Activated T-cell treated with anti-CD3 and anti-CD28 coated beads for 48 hours (primary cell): ENCODE measurements at regions not wholly inside any gene's neighbourhood (a gene's known extent, or its start where the extent isn't known, plus 50 kb on each side); places are given as distances from the start of the nearest gene placed in this dataset.

ENCODE experiments used
- DNase-seq: peaks from one replicate; pipeline ENCODE4 v3.0.0-alpha.2; 2020; ENCODE audit warnings: low read depth

DNA sequence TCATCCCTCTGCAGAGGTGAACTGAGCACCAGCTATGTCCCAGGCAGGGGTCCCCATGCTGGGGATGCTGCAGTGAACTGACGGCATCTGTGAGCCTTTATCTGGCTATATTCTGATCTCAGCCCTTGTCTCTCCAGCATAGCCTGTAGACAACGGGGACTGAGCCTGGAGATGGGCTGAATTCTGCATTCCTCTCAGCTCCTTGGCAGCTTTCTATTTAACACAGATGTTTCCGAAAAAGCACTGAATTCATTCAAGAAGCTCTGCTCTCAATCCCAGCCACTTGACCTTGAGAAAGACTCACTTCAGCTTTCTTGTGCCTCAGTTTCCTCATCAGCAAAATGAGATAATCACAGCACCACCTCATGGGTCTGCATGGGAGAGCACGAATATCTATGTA, 204.4 kb upstream of the PMEPA1 start:
- no peak for DNase-seq

GRCh38 chr20:57913156-57913930, 203.5 kb upstream of the PMEPA1 start:
- no peak for DNase-seq

DNA sequence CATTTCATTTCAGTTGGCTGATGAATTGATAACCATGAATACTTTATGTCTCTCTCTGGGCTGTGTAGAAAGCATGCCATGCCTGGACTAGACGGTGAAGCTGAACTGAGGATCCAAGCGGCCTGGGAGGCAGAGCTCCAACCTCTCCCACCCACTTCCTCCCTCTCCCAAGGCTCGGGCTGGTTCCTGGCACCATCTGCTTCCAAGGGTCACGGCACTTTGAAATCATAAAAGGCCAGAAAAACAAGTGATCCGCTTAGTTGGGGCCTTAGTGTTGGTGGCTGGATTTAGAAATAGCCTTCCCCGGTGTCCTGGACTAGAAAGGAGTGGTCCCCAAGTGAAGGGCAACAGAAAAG, 202.4 kb upstream of the PMEPA1 start:
- no peak for DNase-seq

GRCh38 chr20:57911512-57912226, 201.9 kb upstream of the PMEPA1 start:
- no peak for DNase-seq

GRCh38 chr20:57910716-57911115, 200.9 kb upstream of the PMEPA1 start:
- no peak for DNase-seq

DNA sequence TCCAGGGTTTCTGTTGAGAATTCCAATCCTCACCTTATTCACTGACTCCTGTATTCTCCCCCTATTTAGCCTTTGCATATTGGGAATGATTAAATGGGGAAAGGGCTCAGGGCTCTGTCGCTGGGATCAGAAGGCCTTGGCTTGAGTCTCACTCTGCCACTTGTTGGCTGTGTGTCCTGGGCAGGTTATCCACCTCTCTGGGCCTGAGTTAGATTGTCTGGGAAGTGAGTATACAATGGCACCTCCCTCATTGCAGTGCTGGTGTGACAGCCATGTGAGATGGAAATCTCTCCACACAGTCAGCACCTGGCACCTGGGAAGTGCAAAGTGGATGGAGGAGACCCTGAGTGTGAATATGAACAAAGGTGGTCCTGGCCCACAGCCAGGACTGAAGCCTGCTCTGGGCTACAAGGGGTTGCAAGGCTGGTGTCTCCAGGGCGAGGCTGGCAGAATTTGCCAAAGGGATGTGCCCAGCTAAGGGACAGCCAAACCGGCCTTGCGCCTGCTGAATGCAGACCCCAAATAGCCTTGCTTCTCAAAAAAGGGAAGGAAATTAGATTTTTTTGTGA, 200.0 kb upstream of the PMEPA1 start:
- no peak for DNase-seq

DNA sequence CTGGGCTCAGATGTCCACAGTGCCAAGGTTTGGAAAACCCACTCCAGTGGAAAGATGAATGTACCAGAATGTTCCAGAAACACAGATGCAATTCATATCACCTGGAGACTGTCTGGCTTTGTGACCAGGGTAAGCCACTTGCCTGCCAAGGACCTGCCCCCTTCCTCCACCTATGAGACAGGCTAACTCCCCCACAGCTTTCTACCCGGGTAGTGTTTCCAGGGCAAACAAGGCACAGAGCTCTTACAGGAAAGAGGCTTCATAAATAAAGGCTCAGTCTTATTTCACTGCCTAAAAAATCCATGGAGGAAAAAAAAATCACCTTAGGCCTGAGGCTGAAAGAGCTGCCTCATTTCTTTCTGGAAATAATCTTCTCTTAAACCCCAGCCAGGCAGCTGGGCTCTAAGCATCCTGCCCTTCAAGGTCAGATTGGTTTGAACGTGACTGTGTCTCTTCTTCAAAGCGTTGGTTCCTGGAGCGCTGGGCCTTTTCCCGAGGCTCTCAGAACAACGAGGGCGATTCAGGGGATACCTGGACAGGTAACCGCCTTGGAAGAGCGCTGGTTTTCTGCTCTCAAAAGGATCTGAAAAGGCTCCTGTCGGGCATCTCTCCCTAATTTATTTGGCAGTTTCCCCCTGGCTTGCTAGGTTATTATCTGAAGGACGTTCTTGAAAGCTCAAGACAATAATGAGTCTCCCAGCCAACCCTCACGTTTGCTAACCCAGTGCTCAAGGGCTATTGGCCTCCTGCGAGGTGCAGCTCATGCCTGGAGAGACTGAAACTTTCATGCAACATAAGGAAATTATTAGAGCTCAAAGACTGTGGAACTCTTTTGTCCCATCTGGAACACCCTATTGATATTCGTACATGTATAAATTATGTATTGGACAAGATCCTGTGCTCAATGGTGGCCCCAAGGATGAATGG, 199.2 kb upstream of the PMEPA1 start:
- no peak for DNase-seq

DNA sequence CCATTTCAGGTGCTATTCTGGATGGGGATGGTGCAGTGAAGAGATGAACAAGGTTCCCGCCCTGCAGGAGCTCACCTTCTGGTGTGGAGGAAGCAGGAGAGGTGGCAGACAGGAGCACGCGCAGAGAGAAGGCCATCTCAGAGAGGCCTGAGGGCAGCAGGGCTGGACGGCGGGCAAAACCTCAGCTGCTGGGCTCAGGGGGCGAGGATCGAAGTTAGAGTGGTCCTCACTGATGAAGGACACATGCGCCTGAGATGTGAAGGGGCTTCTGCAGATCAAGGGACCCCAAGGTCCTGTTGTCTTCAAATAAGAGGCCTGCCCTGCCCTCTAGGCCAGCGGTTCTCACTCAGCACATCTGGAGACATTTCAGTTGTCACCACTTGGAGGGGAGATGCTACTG, 198.4 kb upstream of the PMEPA1 start:
- DNase-seq, result no peak

- no peak for DNase-seq
These were observed 197.6 kb upstream of the PMEPA1 start for GRCh38 chr20:57907131-57908000.

- DNase-seq, result no peak
These were observed 195.6 kb upstream of the PMEPA1 start for GRCh38 chr20:57905448-57905847.

GRCh38 chr20:57904314-57905105, 194.7 kb upstream of the PMEPA1 start:
- no peak for DNase-seq

- DNase-seq, result no peak
These were observed 192.7 kb upstream of the PMEPA1 start for GRCh38 chr20:57902473-57902872.

- DNase-seq, result no peak
These were observed 191.7 kb upstream of the PMEPA1 start for GRCh38 chr20:57901526-57901925.

DNA sequence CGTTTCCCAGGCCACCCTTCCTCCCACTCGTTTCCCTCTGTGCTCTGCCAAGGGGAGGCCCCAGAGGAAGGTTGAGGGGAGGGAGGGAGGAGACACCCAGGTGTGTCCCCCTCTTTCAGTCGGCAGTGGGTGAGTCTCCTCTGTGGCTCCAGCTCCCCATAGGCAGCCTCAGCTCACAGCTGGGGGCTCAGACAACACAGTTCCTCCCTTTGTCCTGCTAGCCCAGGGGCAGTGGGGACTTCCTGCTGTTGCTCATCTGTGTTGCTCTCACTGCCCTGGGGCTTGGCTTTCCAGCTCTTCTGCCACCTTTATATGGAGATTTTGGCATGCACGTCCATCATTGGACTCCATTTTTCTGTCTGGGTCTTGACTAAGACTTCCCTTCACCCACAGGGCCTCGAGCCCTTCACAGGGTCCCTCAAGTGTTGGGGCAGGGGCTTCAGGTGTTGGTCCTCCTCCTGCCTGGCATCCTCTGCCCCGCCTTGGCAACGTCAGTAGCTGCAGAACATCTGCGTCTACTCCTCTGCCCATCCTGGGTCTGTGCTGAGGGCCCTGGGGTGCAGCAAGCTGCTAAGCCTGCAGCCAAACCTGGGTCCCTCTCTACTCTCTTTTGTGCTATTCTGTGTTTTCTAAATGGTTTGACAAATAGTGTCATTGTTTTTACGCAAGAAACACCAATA, 190.6 kb upstream of the PMEPA1 start:
- no peak for DNase-seq

DNA sequence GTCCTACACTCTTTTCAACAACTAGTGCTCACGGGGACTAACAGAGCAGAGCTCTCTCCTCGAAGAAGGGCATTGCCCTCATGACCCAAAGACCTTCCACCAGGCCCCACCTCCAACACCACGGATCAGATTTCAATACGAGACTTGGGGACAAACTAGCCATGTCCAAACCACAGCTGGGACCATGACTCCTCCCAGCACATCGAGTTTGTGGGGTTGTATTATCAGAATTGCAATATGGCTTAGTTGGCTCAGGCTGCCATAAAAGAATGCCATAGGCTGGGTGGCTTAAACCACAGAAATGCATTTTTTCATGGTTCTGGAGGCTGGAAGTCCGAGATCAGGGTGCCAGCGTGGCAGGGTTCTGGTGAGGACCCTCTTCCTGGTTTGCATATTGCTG, 189.7 kb upstream of the PMEPA1 start:
- DNase-seq, result no peak

GRCh38 chr20:57898332-57898731, 188.5 kb upstream of the PMEPA1 start:
- DNase-seq, result no peak

DNA sequence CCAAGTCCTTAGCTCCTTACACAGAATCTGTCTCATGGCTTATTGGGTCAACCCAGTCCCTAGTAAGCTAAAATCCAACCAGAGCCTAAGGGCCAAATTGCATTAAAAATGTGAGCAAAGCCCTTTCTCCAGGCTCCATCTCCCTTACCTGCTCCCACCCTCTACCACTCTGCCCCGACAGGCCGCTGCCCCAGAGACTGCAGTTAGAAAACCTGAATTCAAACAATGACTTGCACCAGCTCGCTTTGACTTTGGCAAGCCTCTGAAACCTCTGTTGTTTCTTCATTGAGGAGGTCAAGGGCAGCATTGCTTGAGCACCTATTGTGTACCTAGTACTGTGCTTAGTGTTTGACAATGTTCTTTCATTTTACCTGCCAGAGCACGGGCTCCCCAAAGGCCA, 188.1 kb upstream of the PMEPA1 start:
- DNase-seq, result no peak

- DNase-seq, result no peak
These were observed 187.5 kb upstream of the PMEPA1 start for GRCh38 chr20:57897156-57897874.

DNA sequence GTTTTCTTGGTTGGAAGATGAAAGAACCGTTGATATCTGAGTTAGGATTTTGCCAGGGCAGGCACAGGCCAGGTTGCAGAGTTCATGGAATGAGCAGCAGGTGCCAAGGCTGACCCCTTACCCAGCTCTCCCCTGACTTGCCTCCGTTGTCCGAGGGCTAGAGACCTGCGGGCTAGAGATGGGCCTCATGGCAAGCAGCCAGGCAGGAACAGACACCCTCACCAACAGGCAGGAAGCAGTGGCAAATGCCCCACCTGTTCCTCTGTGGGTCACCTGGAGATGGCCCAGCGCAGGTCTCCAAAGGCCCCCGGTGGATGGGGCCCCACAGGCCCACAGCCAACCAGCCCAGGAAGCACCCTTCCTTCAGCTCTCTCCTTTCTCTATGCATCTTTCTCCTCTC, 186.7 kb upstream of the PMEPA1 start:
- DNase-seq, result no peak
